ENCODE measurements at regions not wholly inside any gene's neighbourhood (a gene's known extent, or its start where the extent isn't known, plus 50 kb on each side); places are given as distances from the start of the nearest gene placed in this dataset.

GRCh38 chr22:47996446-47996857 lies 1234.0 kb downstream of the TBC1D22A start:
- Histone ChIP-seq H3K27me3 (ENCODE audit: control insufficient read depth, insufficient read depth, low read length) (no peaks in the 10 kb centered on the region), H3K36me3 (ENCODE audit: control insufficient read depth, insufficient read depth, low read length) (no peaks in the 10 kb centered on the region), H3K4me3 (ENCODE audit: low read depth, low read length) (no peak overlapping the region)
- TF ChIP-seq CTCF (IDR thresholded peaks at IDR 0.05; ENCODE audit: insufficient read depth, low read length, severe bottlenecking) = no peak
- no peak for FAIRE-seq
- DNase-seq (ENCODE audit: low read depth) = no peak

GRCh38 chr22:47995718-47996117 lies 1233.3 kb downstream of the TBC1D22A start:
- no peak for FAIRE-seq
- Histone ChIP-seq H3K36me3 (ENCODE audit: control insufficient read depth, insufficient read depth, low read length) (no peaks in the 10 kb centered on the region), H3K4me3 (ENCODE audit: low read depth, low read length) (no peak overlapping the region), H3K27me3 (ENCODE audit: control insufficient read depth, insufficient read depth, low read length) (no peaks in the 10 kb centered on the region)
- no peak for DNase-seq (ENCODE audit: low read depth)
- TF ChIP-seq CTCF (IDR thresholded peaks at IDR 0.05; ENCODE audit: insufficient read depth, low read length, severe bottlenecking) = no peak

GRCh38 chr22:47995264-47995627 lies 1232.8 kb downstream of the TBC1D22A start:
- no peak for FAIRE-seq
- TF ChIP-seq CTCF (IDR thresholded peaks at IDR 0.05; ENCODE audit: insufficient read depth, low read length, severe bottlenecking) = no peak
- Histone ChIP-seq H3K36me3 (ENCODE audit: control insufficient read depth, insufficient read depth, low read length) (no peaks in the 10 kb centered on the region), H3K4me3 (ENCODE audit: low read depth, low read length) (no peak overlapping the region), H3K27me3 (ENCODE audit: control insufficient read depth, insufficient read depth, low read length) (no peaks in the 10 kb centered on the region)
- no peak for DNase-seq (ENCODE audit: low read depth)

DNA sequence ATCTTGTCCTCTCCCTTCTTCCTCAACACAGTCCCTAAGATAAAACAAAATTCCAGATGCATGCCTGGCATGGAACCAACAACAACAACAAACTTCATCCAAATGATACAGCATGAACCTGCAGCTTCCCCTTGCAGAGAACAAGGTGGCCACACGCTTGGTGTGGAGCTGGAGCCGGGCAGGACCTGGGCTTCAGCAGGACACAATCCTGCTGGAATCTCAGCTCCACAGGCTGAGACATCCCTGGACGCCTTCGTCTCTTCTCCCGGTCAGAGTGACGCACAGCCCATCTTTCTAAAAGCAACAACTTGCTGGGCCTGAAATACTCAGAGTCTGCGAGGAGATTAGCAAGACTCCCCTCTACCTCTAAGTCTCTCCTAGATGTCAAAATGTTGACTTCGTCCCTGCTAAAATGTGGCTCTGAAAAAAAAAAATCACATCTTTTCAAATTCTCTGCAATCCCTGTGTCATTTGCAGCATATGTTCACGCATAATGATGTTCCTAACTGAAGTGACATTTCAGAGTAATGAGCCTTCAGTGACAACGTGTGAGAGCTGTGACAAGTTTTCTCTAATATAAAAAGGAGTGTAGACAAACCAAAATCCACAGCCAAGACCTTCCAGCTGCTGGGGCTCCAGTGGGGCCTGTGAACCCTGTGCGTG lies 1232.3 kb downstream of the TBC1D22A start:
- DNase-seq (ENCODE audit: low read depth) (no peak), FAIRE-seq (no peak)
- TF ChIP-seq CTCF (IDR thresholded peaks at IDR 0.05; ENCODE audit: insufficient read depth, low read length, severe bottlenecking) = no peak
- Histone ChIP-seq H3K4me3 (ENCODE audit: low read depth, low read length) (no peak overlapping the region), H3K36me3 (ENCODE audit: control insufficient read depth, insufficient read depth, low read length) (no peaks in the 10 kb centered on the region), H3K27me3 (ENCODE audit: control insufficient read depth, insufficient read depth, low read length) (no peaks in the 10 kb centered on the region)

- FAIRE-seq (no peak), DNase-seq (ENCODE audit: low read depth) (no peak)
- Histone ChIP-seq H3K36me3 (ENCODE audit: control insufficient read depth, insufficient read depth, low read length) (no peaks in the 10 kb centered on the region), H3K27me3 (ENCODE audit: control insufficient read depth, insufficient read depth, low read length) (no peaks in the 10 kb centered on the region), H3K4me3 (ENCODE audit: low read depth, low read length) (no peak overlapping the region)
- TF ChIP-seq CTCF (IDR thresholded peaks at IDR 0.05; ENCODE audit: insufficient read depth, low read length, severe bottlenecking) = no peak
Observed at GRCh38 chr22:47994045-47994444, 1231.6 kb downstream of the TBC1D22A start.

DNA sequence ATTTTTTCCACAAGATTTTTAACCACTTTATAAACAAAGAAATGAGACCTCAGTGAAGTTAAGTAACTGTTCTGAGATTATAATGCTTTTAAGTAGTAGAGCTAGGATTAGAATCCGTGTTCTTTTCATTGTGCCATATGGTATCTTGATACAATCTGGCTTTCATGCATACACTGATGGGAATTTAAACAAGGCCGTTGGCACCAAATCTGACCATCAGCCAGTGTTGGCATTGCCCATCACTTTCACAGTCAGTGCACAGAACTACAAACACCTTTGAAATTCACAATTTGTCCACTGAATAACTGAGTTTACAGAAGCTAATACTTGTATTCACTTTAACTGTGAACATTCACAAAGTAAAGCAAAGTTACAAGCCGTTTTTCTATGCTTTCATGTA lies 1228.0 kb downstream of the TBC1D22A start:
- H3K27me3 ChIP-seq (ENCODE audit: control insufficient read depth, insufficient read depth, low read length) = no peaks in the 10 kb centered on the region
- no peak for DNase-seq (ENCODE audit: low read depth)
- no peak for TF ChIP-seq CTCF (IDR thresholded peaks at IDR 0.05; ENCODE audit: insufficient read depth, low read length, severe bottlenecking)
- FAIRE-seq = no peak
- no peaks in the 10 kb centered on the region for H3K36me3 ChIP-seq (ENCODE audit: control insufficient read depth, insufficient read depth, low read length)
- H3K4me3 ChIP-seq (ENCODE audit: low read depth, low read length) = no peak overlapping the region

Data from bronchial epithelial cell (primary cell).